OCI-LY7 (cell line): ENCODE measurements at regions not wholly inside any gene's neighbourhood (a gene's known extent, or its start where the extent isn't known, plus 50 kb on each side); places are given as distances from the start of the nearest gene placed in this dataset.

Source experiments
- BruUV-seq: library from RNA; stranded (reverse); fragments of 400-500 nt; replicated peaks from 2 replicates; lab custom pipeline; 2021; lab: Mats Ljungman, UMichigan
- CTCF ChIA-PET: fragments of 300-600 bp; sonication (Branson Sonifier 250); formaldehyde crosslinking; loops from one replicate; lab custom pipeline; 2022; ENCODE audit warnings: antibody characterized with exemption; ENCODE audit not compliant: unreplicated experiment; lab: Charles Lee
- POLR2A ChIA-PET: fragments of 300-600 bp; sonication (Branson Sonifier 250); formaldehyde crosslinking; loops from one replicate; lab custom pipeline; 2022; ENCODE audit warnings: antibody characterized with exemption; lab: Charles Lee
- DNase-seq: peaks from one replicate; pipeline ENCODE4 v3.0.0-alpha.2; 2015; ENCODE audit warnings: low spot score
- H2AFZ ChIP-seq: fragments of 200-600 bp; sonication (generic), shearing (Covaris generic); 2 replicates; pipeline ENCODE4 v1.6.1; 2014; ENCODE audit warnings: mild to moderate bottlenecking, antibody characterized with exemption, low read length, moderate library complexity
- H3K27ac ChIP-seq: fragments of 200-600 bp; sonication (generic); 2 replicates; pipeline ENCODE4 v1.5.1; 2014; ENCODE audit warnings: mixed run types, low read depth, mild to moderate bottlenecking, moderate library complexity, low read length, inconsistent platforms; ENCODE audit not compliant: poor library complexity, severe bottlenecking
- H3K36me3 ChIP-seq: fragments of 200-600 bp; sonication (generic); 2 replicates; pipeline ENCODE4 v1.6.1; 2014; ENCODE audit warnings: mild to moderate bottlenecking, antibody characterized with exemption, low read length, moderate library complexity, mixed read lengths; ENCODE audit not compliant: insufficient read depth
- H3K4me1 ChIP-seq: fragments of 200-600 bp; sonication (generic); 2 replicates; pipeline ENCODE4 v1.5.1; 2014; ENCODE audit warnings: mild to moderate bottlenecking, low read length; ENCODE audit not compliant: insufficient read depth, poor library complexity, severe bottlenecking
- H3K4me2 ChIP-seq: fragments of 200-600 bp; sonication (generic); 2 replicates; pipeline ENCODE4 v1.6.1; 2014; ENCODE audit warnings: mild to moderate bottlenecking, low read length
- H3K4me3 ChIP-seq: fragments of 200-600 bp; sonication (generic); 2 replicates; pipeline ENCODE4 v1.5.1; 2014; ENCODE audit warnings: mild to moderate bottlenecking, low read depth, low read length; ENCODE audit not compliant: poor library complexity, severe bottlenecking
- H3K79me2 ChIP-seq: fragments of 200-600 bp; sonication (generic); 2 replicates; pipeline ENCODE4 v1.6.1; 2016; ENCODE audit warnings: low read depth, mild to moderate bottlenecking, low read length, moderate library complexity, mixed read lengths; ENCODE audit not compliant: insufficient read depth
- H3K9me2 ChIP-seq: fragments of 200-600 bp; sonication (generic); 2 replicates; pipeline ENCODE4 v1.6.1; 2016; ENCODE audit warnings: mild to moderate bottlenecking, low read length, mixed read lengths; ENCODE audit not compliant: insufficient read depth
- H3K9me3 ChIP-seq: fragments of 200-600 bp; sonication (generic); 2 replicates; pipeline ENCODE4 v1.6.1; 2014; ENCODE audit warnings: mild to moderate bottlenecking, mixed run types, low read length, mixed read lengths
- H4K20me1 ChIP-seq: fragments of 200-600 bp; sonication (generic); 2 replicates; pipeline ENCODE4 v1.6.1; 2014; ENCODE audit warnings: mild to moderate bottlenecking, antibody characterized with exemption, low read length, moderate library complexity, mixed read lengths; ENCODE audit not compliant: insufficient read depth
- CTCF ChIP-seq: fragments of 200-600 bp; sonication (generic); conservative IDR thresholded peaks from 2 replicates; pipeline ENCODE4 v1.5.1; 2014; ENCODE audit warnings: mild to moderate bottlenecking, antibody characterized with exemption, low read length, moderate library complexity, mixed read lengths
- EZH2phosphoT487 ChIP-seq: fragments of 200-600 bp; sonication (generic); IDR thresholded peaks from 2 replicates; pipeline ENCODE4 v1.6.1; 2018; ENCODE audit warnings: low read depth, borderline replicate concordance, mild to moderate bottlenecking, mixed run types, antibody characterized with exemption, low read length, moderate library complexity, mixed read lengths
- intact Hi-C: fragments of 100-400 bp; cut with micrococcal nuclease; formaldehyde crosslinking; loops from one replicate; pipeline ENCODE4 v1.10.0; 2022; ENCODE audit not compliant: unreplicated experiment

GRCh38 chr1:172717722-172718465 lies 59.0 kb downstream of the FASLG start:
- BruUV-seq = no TSS peak
- H3K36me3 ChIP-seq = no peaks in the 10 kb centered on the region
- intact Hi-C loops = loop anchor here (5.0 kb wide), 1 partner anchor 111 kb away; no protein-coding TSS in a partner anchor
- no peak overlapping the region for H3K27ac ChIP-seq
- no peak for TF ChIP-seq CTCF
- TF ChIP-seq EZH2phosphoT487 = no peak
- no peaks in the 10 kb centered on the region for H4K20me1 ChIP-seq
- CTCF ChIA-PET = no interaction called here
- no peaks in the 10 kb centered on the region for H3K9me2 ChIP-seq
- no peak overlapping the region for H2AFZ ChIP-seq
- no peak overlapping the region for H3K4me2 ChIP-seq
- no peaks in the 10 kb centered on the region for H3K4me1 ChIP-seq
- POLR2A ChIA-PET = interaction anchor here (0.7 to 1.0 kb wide), 3 partner anchors 35 to 182 kb away, joined by 3 to 4 read pairs (median 4); no protein-coding TSS in a partner anchor
- no peak overlapping the region for H3K4me3 ChIP-seq
- H3K79me2 ChIP-seq = no peaks in the 10 kb centered on the region
- no peak for DNase-seq
- no peaks in the 10 kb centered on the region for H3K9me3 ChIP-seq

DNA sequence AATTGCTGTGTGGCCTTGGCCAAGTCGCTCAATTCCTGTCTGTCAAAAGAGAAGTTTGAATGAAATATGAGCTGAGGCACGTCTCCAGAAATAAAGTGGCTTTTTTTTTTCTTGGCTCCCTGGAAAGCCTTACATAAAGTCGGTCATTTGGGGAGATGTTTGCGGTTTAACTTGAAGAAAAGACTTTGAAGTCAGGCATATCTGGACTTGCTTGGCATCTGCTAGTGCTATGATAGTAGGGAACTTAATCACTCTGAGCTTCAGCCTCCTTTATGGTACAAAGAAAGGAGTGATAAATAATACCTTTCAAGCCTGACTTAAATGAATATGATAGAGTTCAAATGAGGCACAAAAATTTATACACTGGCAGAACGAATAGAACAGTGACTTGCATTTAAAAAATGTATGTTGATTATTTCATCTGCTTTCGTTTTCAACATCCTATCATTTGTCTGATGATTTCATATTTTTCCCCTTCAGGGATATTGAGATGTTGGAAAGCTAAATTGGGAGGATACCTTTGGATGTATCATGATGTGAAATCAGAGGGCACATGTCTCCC lies 60.2 kb downstream of the FASLG start:
- TF ChIP-seq CTCF (no peak), EZH2phosphoT487 (no peak)
- H2AFZ ChIP-seq = no peak overlapping the region; the same call in 1 of the 2 replicates
- no peaks in the 10 kb centered on the region for H3K9me3 ChIP-seq
- no peaks in the 10 kb centered on the region for H3K4me1 ChIP-seq
- H3K9me2 ChIP-seq = no peaks in the 10 kb centered on the region
- no TSS peak for BruUV-seq
- no peaks in the 10 kb centered on the region for H4K20me1 ChIP-seq
- ChIA-PET POLR2A (interaction anchor here (0.6 to 0.7 kb wide), 2 partner anchors 104 to 198 kb away, joined by 3 read pairs; no protein-coding TSS in a partner anchor), CTCF (no interaction called here)
- intact Hi-C loops = loop anchor here (1.0 to 5.0 kb wide), 2 partner anchors 112 to 269 kb away; no protein-coding TSS in a partner anchor
- DNase-seq = no peak
- H3K36me3 ChIP-seq = no peaks in the 10 kb centered on the region
- H3K27ac ChIP-seq = no peak overlapping the region
- no peaks in the 10 kb centered on the region for H3K79me2 ChIP-seq
- no peak overlapping the region for H3K4me2 ChIP-seq
- no peak overlapping the region for H3K4me3 ChIP-seq
